ENCODE measurements at regions not wholly inside any gene's neighbourhood (a gene's known extent, or its start where the extent isn't known, plus 50 kb on each side); places are given as distances from the start of the nearest gene placed in this dataset.

- Histone ChIP-seq H3K4me3 (ENCODE audit: low read length) (no peak overlapping the region), H3K4me1 (ENCODE audit: low read length) (no peaks in the 10 kb centered on the region), H3K4me2 (ENCODE audit: low read depth, low read length) (no peak overlapping the region), H2AFZ (ENCODE audit: low read length) (no peak overlapping the region), H3K9me2 (replicated peaks; ENCODE audit: insufficient read depth, low read length) (no peaks in the 10 kb centered on the region), H3F3A (ENCODE audit: insufficient read depth, low read length) (no peaks in the 10 kb centered on the region), H4K20me1 (ENCODE audit: insufficient read depth, low read length) (no peaks in the 10 kb centered on the region), H3K9me3 (replicated peaks; ENCODE audit: insufficient read depth, low read length) (no peaks in the 10 kb centered on the region), H3K27me3 (replicated peaks; ENCODE audit: insufficient read depth, low read length) (no peaks in the 10 kb centered on the region), H3K79me2 (ENCODE audit: low read length) (no peaks in the 10 kb centered on the region), H3K36me3 (replicated peaks; ENCODE audit: insufficient read depth, low read length) (no peaks in the 10 kb centered on the region), H3K9ac (ENCODE audit: low read length) (no peak overlapping the region), H3K27ac (ENCODE audit: low read length) (no peak overlapping the region)
- TF ChIP-seq EZH2 (optimal IDR thresholded peaks at IDR 0.05; ENCODE audit: low read depth, low read length) (no peak), CTCF (IDR thresholded peaks at IDR 0.05; ENCODE audit: low read length) (no peak)
- DNase-seq = no peak
These were observed 540.7 kb downstream of the HAO1 start for GRCh38 chr20:7399575-7399974.

GRCh38 chr20:7406671-7407070, 533.6 kb downstream of the HAO1 start:
- no peaks in the 10 kb centered on the region for H3K9me3 ChIP-seq (replicated peaks; ENCODE audit: insufficient read depth, low read length)
- no peak overlapping the region for H3K9ac ChIP-seq (ENCODE audit: low read length)
- no peak overlapping the region for H3K4me2 ChIP-seq (ENCODE audit: low read depth, low read length)
- no peaks in the 10 kb centered on the region for H3K79me2 ChIP-seq (ENCODE audit: low read length)
- H3K36me3 ChIP-seq (replicated peaks; ENCODE audit: insufficient read depth, low read length) = no peaks in the 10 kb centered on the region
- H3K27ac ChIP-seq (ENCODE audit: low read length) = no peak overlapping the region
- no peaks in the 10 kb centered on the region for H3K4me1 ChIP-seq (ENCODE audit: low read length)
- no peaks in the 10 kb centered on the region for H3K9me2 ChIP-seq (replicated peaks; ENCODE audit: insufficient read depth, low read length)
- H3F3A ChIP-seq (ENCODE audit: insufficient read depth, low read length) = no peaks in the 10 kb centered on the region
- DNase-seq = no peak
- no peaks in the 10 kb centered on the region for H4K20me1 ChIP-seq (ENCODE audit: insufficient read depth, low read length)
- H2AFZ ChIP-seq (ENCODE audit: low read length) = no peak overlapping the region
- no peaks in the 10 kb centered on the region for H3K27me3 ChIP-seq (replicated peaks; ENCODE audit: insufficient read depth, low read length)
- TF ChIP-seq CTCF (IDR thresholded peaks at IDR 0.05; ENCODE audit: low read length) (no peak), EZH2 (optimal IDR thresholded peaks at IDR 0.05; ENCODE audit: low read depth, low read length) (no peak), EZH2phosphoT487 (IDR thresholded peaks at IDR 0.05; ENCODE audit: low read length) (no peak)
- H3K4me3 ChIP-seq (ENCODE audit: low read length) = no peak overlapping the region

DNA sequence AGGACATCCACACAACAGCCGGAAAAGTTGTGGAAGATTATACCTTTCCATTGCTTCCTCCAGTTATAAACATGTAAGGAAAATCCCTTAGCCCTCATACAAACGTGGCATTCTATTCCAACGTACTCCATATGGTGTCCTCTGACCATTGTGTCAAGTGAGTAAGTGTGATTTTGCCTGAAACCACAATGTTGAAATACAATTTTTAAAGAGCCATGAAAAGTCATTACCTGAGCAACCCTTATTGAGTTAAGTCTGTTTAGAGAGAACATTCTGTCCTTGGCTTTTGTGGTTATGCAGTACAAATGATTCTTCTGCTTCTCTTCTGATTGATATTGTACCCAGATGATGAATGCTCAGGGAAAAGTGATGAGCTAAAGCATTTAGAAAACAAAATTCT, 530.1 kb downstream of the HAO1 start:
- no peak overlapping the region for H2AFZ ChIP-seq (ENCODE audit: low read length)
- no peak for DNase-seq
- TF ChIP-seq EZH2 (optimal IDR thresholded peaks at IDR 0.05; ENCODE audit: low read depth, low read length) (no peak), CTCF (IDR thresholded peaks at IDR 0.05; ENCODE audit: low read length) (no peak), EZH2phosphoT487 (IDR thresholded peaks at IDR 0.05; ENCODE audit: low read length) (no peak)

More for the DNA sequence above, 530.1 kb downstream of the HAO1 start:
- Histone ChIP-seq H3K9me2 (replicated peaks; ENCODE audit: insufficient read depth, low read length) (no peaks in the 10 kb centered on the region), H3K27me3 (replicated peaks; ENCODE audit: insufficient read depth, low read length) (no peaks in the 10 kb centered on the region), H3K9me3 (replicated peaks; ENCODE audit: insufficient read depth, low read length) (no peaks in the 10 kb centered on the region), H4K20me1 (ENCODE audit: insufficient read depth, low read length) (no peaks in the 10 kb centered on the region), H3K4me3 (ENCODE audit: low read length) (no peak overlapping the region), H3F3A (ENCODE audit: insufficient read depth, low read length) (no peaks in the 10 kb centered on the region), H3K27ac (ENCODE audit: low read length) (no peak overlapping the region), H3K4me2 (ENCODE audit: low read depth, low read length) (no peak overlapping the region), H3K4me1 (ENCODE audit: low read length) (0 out of 2 replicates have a peak, but pooled peaks cover 3% of the 10 kb centered on the region), H3K79me2 (ENCODE audit: low read length) (no peaks in the 10 kb centered on the region), H3K36me3 (replicated peaks; ENCODE audit: insufficient read depth, low read length) (no peaks in the 10 kb centered on the region), H3K9ac (ENCODE audit: low read length) (no peak overlapping the region)
